ENCODE measurements at regions not wholly inside any gene's neighbourhood (a gene's known extent, or its start where the extent isn't known, plus 50 kb on each side); places are given as distances from the start of the nearest gene placed in this dataset.

- DNase-seq (ENCODE audit: low spot score) = no peak
These were observed 269.6 kb downstream of the PSAT1 start for GRCh38 chr9:78566521-78566920.

- DNase-seq (ENCODE audit: low spot score) = no peak
These were observed 270.2 kb downstream of the PSAT1 start for GRCh38 chr9:78566948-78567675.

GRCh38 chr9:78567693-78568092 is 270.8 kb downstream of the PSAT1 start:
- DNase-seq (ENCODE audit: low spot score) = no peak

- no peak for DNase-seq (ENCODE audit: low spot score)
These were observed 271.8 kb downstream of the PSAT1 start for GRCh38 chr9:78568774-78569173.

- DNase-seq (ENCODE audit: low spot score) = no peak
These were observed 275.3 kb downstream of the PSAT1 start for GRCh38 chr9:78572266-78572665.

GRCh38 chr9:78573205-78573604 is 276.3 kb downstream of the PSAT1 start:
- no peak for DNase-seq (ENCODE audit: low spot score)

GRCh38 chr9:78573669-78574068 is 276.7 kb downstream of the PSAT1 start:
- no peak for DNase-seq (ENCODE audit: low spot score)

- DNase-seq (ENCODE audit: low spot score) = no peak
These were observed 277.6 kb downstream of the PSAT1 start for GRCh38 chr9:78574354-78575045.

- no peak for DNase-seq (ENCODE audit: low spot score)
These were observed 278.2 kb downstream of the PSAT1 start for GRCh38 chr9:78575081-78575480.

- no peak for DNase-seq (ENCODE audit: low spot score)
These were observed 278.8 kb downstream of the PSAT1 start for GRCh38 chr9:78575771-78576170.

GRCh38 chr9:78577156-78577906 is 280.4 kb downstream of the PSAT1 start:
- no peak for DNase-seq (ENCODE audit: low spot score)

GRCh38 chr9:78578072-78578471 is 281.1 kb downstream of the PSAT1 start:
- DNase-seq (ENCODE audit: low spot score) = no peak

- DNase-seq (ENCODE audit: low spot score) = no peak
These were observed 285.9 kb downstream of the PSAT1 start for GRCh38 chr9:78582821-78583220.

- DNase-seq (ENCODE audit: low spot score) = no peak
These were observed 287.7 kb downstream of the PSAT1 start for GRCh38 chr9:78584589-78584988.

GRCh38 chr9:78585909-78586308 is 289.0 kb downstream of the PSAT1 start:
- DNase-seq (ENCODE audit: low spot score) = no peak

- no peak for DNase-seq (ENCODE audit: low spot score)
These were observed 293.1 kb downstream of the PSAT1 start for GRCh38 chr9:78590068-78590467.

- no peak for DNase-seq (ENCODE audit: low spot score)
These were observed 295.9 kb downstream of the PSAT1 start for GRCh38 chr9:78592811-78593210.

GRCh38 chr9:78595200-78595945 is 298.4 kb downstream of the PSAT1 start:
- DNase-seq (ENCODE audit: low spot score) = no peak

GRCh38 chr9:78596346-78596745 is 299.4 kb downstream of the PSAT1 start:
- DNase-seq (ENCODE audit: low spot score) = no peak

GRCh38 chr9:78598120-78598519 is 301.2 kb downstream of the PSAT1 start:
- DNase-seq (ENCODE audit: low spot score) = no peak

GRCh38 chr9:78599926-78600325 is 303.0 kb downstream of the PSAT1 start:
- no peak for DNase-seq (ENCODE audit: low spot score)

- no peak for DNase-seq (ENCODE audit: low spot score)
These were observed 305.1 kb downstream of the PSAT1 start for GRCh38 chr9:78601957-78602565.

Data from hematopoietic multipotent progenitor cell treated with erythropoietin and hydrocortisone succinate and interleukin-3 and kit ligand, for 17 days (in vitro differentiated cells).